Choroid plexus epithelial cell (primary cell): ENCODE measurements at regions not wholly inside any gene's neighbourhood (a gene's known extent, or its start where the extent isn't known, plus 50 kb on each side); places are given as distances from the start of the nearest gene placed in this dataset.

Source experiments
- DNase-seq: peaks from one replicate; pipeline ENCODE4 v3.0.0-alpha.2; 2010; ENCODE audit warnings: low read depth
- H3K4me3 ChIP-seq: 2 replicates; pipeline ENCODE4 v1.5.1; 2011; ENCODE audit warnings: low read depth, mild to moderate bottlenecking, control low read depth, low read length, moderate library complexity
- CTCF ChIP-seq: conservative IDR thresholded peaks from 2 replicates; pipeline ENCODE4 v1.5.1; 2011; ENCODE audit warnings: low read depth, mild to moderate bottlenecking, control low read depth, inconsistent platforms, low read length, moderate library complexity

- no peak overlapping the region for H3K4me3 ChIP-seq
- TF ChIP-seq CTCF, result no peak
- DNase-seq, result no peak
Observed at GRCh38 chr3:22606938-22607337, 596.2 kb upstream of the UBE2E2 start.

GRCh38 chr3:22608093-22608492 is 595.0 kb upstream of the UBE2E2 start:
- DNase-seq, result no peak
- TF ChIP-seq CTCF, result no peak
- H3K4me3 ChIP-seq, result no peak overlapping the region

- TF ChIP-seq CTCF, result no peak
- DNase-seq, result no peak
- no peak overlapping the region for H3K4me3 ChIP-seq
Observed at GRCh38 chr3:22608721-22609120, 594.4 kb upstream of the UBE2E2 start.

- no peak for TF ChIP-seq CTCF
- no peak for DNase-seq
- no peak overlapping the region for H3K4me3 ChIP-seq
Observed at GRCh38 chr3:22609139-22609538, 594.0 kb upstream of the UBE2E2 start.

- no peak for TF ChIP-seq CTCF
- DNase-seq, result no peak
- H3K4me3 ChIP-seq, result no peak overlapping the region
Observed at GRCh38 chr3:22612927-22613326, 590.2 kb upstream of the UBE2E2 start.

- no peak for DNase-seq
- TF ChIP-seq CTCF, result no peak
- no peak overlapping the region for H3K4me3 ChIP-seq
Observed at GRCh38 chr3:22615790-22616189, 587.3 kb upstream of the UBE2E2 start.

- H3K4me3 ChIP-seq, result no peak overlapping the region
- no peak for DNase-seq
- no peak for TF ChIP-seq CTCF
Observed at GRCh38 chr3:22617372-22617771, 585.8 kb upstream of the UBE2E2 start.
